SU-DHL-6 (cell line): ENCODE measurements at regions not wholly inside any gene's neighbourhood (a gene's known extent, or its start where the extent isn't known, plus 50 kb on each side); places are given as distances from the start of the nearest gene placed in this dataset.

Experiments used
- EZH2phosphoT487 ChIP-seq: fragments of 200-600 bp; sonication (generic), shearing (Covaris generic); conservative IDR thresholded peaks from 2 replicates; pipeline ENCODE4 v1.6.1; 2018; ENCODE audit warnings: mild to moderate bottlenecking, antibody characterized with exemption, low read length, moderate library complexity, mixed read lengths
- TF ChIP-seq, protein P1 (sequence below): fragments of 200-600 bp; sonication (generic); IDR thresholded peaks from one replicate; pipeline ENCODE4 v1.5.1; 2017; ENCODE audit warnings: antibody characterized with exemption, mild to moderate bottlenecking, low read length, moderate library complexity; ENCODE audit not compliant: insufficient read depth, poor library complexity, severe bottlenecking

DNA sequence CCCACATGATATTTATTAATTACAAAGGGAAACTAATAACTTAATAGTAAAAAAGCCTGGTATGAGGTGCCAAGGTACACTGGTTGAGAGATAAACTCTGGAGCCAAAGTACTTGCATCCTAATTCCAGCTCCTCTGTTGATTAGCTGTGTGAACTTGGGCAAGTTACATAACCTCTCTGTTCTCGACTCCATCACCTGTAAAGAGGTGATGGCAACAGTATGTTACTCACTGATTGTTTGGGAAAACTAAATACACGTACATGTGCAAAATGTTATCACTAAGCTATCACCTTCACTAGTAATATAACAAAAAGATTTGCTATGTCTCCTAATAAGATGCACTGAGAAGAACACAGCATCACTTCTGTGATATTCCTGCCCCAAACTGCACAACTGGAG, 206.4 kb downstream of the MEX3B start:
- TF ChIP-seq, protein P1, sequence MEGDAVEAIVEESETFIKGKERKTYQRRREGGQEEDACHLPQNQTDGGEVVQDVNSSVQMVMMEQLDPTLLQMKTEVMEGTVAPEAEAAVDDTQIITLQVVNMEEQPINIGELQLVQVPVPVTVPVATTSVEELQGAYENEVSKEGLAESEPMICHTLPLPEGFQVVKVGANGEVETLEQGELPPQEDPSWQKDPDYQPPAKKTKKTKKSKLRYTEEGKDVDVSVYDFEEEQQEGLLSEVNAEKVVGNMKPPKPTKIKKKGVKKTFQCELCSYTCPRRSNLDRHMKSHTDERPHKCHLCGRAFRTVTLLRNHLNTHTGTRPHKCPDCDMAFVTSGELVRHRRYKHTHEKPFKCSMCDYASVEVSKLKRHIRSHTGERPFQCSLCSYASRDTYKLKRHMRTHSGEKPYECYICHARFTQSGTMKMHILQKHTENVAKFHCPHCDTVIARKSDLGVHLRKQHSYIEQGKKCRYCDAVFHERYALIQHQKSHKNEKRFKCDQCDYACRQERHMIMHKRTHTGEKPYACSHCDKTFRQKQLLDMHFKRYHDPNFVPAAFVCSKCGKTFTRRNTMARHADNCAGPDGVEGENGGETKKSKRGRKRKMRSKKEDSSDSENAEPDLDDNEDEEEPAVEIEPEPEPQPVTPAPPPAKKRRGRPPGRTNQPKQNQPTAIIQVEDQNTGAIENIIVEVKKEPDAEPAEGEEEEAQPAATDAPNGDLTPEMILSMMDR = no peak
- no peak for TF ChIP-seq EZH2phosphoT487
